ENCODE measurements at regions not wholly inside any gene's neighbourhood (a gene's known extent, or its start where the extent isn't known, plus 50 kb on each side); places are given as distances from the start of the nearest gene placed in this dataset.

- no peak for TF ChIP-seq POLR2A (IDR thresholded peaks at IDR 0.05)
- no peak for TF ChIP-seq CTCF (IDR thresholded peaks at IDR 0.05)
Observed at GRCh38 chr6:149150301-149150700, 167.2 kb upstream of the TAB2 start.
